ENCODE measurements at regions not wholly inside any gene's neighbourhood (a gene's known extent, or its start where the extent isn't known, plus 50 kb on each side); places are given as distances from the start of the nearest gene placed in this dataset.

DNA sequence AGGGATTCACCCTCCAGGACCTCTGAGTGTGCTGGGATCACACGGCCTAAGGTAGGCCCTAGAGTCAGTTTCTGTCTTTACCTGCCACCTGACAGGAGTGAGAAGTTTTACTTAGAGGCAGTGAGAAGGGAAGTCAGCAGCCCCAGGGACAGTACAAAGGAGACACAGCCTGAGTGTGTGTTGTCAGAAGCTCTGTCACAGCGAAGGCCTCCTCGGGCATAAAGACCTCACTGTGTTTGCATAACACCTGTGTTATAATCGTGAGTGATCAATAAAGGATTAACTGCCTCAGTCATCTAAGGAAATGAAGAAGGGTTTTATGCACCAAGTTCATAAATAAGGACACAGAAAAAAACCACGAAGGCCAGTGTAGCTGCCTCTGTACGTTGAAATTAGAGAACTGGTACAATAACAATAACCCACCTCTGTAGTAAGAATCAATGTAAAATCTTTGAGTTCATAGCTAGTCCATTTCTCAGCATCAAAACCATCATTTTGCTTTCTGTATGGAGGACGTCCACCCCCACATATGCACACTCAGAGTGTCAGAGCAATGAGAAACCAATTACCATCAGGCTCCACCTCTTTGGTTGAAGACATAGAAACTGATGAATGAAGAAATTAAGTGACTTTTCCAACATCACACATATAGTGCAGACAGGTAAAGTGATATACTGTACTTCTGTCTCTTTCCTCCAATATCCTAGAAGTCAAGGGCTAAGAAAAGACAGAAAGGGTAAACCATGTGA, 159.3 kb downstream of the DAD1 start:
- TF ChIP-seq POLR2AphosphoS5 (IDR thresholded peaks at IDR 0.05; ENCODE audit: insufficient read depth in 1 of 2, low read depth in 1 of 2) (no peak), POLR2A (IDR thresholded peaks at IDR 0.05) (no peak)
- TF ChIP-seq, protein P1, sequence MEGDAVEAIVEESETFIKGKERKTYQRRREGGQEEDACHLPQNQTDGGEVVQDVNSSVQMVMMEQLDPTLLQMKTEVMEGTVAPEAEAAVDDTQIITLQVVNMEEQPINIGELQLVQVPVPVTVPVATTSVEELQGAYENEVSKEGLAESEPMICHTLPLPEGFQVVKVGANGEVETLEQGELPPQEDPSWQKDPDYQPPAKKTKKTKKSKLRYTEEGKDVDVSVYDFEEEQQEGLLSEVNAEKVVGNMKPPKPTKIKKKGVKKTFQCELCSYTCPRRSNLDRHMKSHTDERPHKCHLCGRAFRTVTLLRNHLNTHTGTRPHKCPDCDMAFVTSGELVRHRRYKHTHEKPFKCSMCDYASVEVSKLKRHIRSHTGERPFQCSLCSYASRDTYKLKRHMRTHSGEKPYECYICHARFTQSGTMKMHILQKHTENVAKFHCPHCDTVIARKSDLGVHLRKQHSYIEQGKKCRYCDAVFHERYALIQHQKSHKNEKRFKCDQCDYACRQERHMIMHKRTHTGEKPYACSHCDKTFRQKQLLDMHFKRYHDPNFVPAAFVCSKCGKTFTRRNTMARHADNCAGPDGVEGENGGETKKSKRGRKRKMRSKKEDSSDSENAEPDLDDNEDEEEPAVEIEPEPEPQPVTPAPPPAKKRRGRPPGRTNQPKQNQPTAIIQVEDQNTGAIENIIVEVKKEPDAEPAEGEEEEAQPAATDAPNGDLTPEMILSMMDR (IDR thresholded peaks at IDR 0.05) = no peak

Data from vagina (tissue), 2 donors.